ENCODE measurements at regions not wholly inside any gene's neighbourhood (a gene's known extent, or its start where the extent isn't known, plus 50 kb on each side); places are given as distances from the start of the nearest gene placed in this dataset.

DNA sequence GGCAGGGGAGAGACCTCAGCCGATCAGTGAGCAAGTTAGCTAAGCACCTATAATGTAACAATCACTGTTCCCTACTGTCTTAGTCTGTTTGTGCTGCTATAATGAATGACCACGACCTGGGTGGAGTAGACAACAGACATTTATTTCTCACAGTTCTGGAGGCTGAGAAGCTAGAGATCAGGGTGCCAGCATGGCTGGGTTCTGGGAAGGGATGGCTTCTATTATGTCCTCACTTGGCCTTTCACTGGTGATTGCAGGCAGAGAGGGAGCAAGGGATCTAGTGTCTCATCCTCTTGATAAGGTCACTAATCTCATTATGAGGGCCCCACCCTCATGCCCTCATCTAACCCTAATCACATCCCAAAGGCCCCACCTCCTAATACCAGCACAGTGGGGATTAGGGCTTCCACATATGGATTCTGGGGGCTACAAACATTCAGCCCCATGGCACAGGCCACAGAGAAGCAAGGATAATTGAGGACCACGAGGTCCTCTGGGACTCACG, 162.5 kb downstream of the CD83 start:
- TF ChIP-seq, protein P1, sequence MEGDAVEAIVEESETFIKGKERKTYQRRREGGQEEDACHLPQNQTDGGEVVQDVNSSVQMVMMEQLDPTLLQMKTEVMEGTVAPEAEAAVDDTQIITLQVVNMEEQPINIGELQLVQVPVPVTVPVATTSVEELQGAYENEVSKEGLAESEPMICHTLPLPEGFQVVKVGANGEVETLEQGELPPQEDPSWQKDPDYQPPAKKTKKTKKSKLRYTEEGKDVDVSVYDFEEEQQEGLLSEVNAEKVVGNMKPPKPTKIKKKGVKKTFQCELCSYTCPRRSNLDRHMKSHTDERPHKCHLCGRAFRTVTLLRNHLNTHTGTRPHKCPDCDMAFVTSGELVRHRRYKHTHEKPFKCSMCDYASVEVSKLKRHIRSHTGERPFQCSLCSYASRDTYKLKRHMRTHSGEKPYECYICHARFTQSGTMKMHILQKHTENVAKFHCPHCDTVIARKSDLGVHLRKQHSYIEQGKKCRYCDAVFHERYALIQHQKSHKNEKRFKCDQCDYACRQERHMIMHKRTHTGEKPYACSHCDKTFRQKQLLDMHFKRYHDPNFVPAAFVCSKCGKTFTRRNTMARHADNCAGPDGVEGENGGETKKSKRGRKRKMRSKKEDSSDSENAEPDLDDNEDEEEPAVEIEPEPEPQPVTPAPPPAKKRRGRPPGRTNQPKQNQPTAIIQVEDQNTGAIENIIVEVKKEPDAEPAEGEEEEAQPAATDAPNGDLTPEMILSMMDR (IDR thresholded peaks at IDR 0.05) = no peak
- no peak for TF ChIP-seq POLR2A (IDR thresholded peaks at IDR 0.05)

All from body of pancreas (tissue), 4 donors.